H1 (cell line): ENCODE measurements at regions not wholly inside any gene's neighbourhood (a gene's known extent, or its start where the extent isn't known, plus 50 kb on each side); places are given as distances from the start of the nearest gene placed in this dataset.

Experiments
- CTCF ChIA-PET: fragments of 300-600 bp; sonication (Branson Sonifier 250); formaldehyde crosslinking; loops from one replicate; lab custom pipeline; 2021; ENCODE audit not compliant: partially characterized antibody; lab: Charles Lee
- POLR2A ChIA-PET: fragments of 300-600 bp; sonication (Branson Sonifier 250); formaldehyde crosslinking; loops from one replicate; lab custom pipeline; 2021; ENCODE audit warnings: inconsistent platforms; ENCODE audit not compliant: partially characterized antibody; lab: Charles Lee
- DNase-seq, 2 experiments: peaks; one replicate each; pipeline versions ENCODE4 v3.0.0 to v3.0.0-alpha.2; 2010 to 2022; ENCODE audit warnings: low spot score in 2 of 2, low read depth in 1 of 2, mixed read lengths in 1 of 2
- FAIRE-seq: peaks from 2 replicates; lab custom pipeline; 2011; peaks lifted over from hg19 to GRCh38; lab: Jason Lieb, UNC
- H2AFZ ChIP-seq: 2 replicates; pipeline ENCODE4 v1.8.1; 2012; ENCODE audit warnings: low read length, inconsistent platforms
- H2AK5ac ChIP-seq: 2 replicates; pipeline ENCODE4 v1.6.1; 2013; ENCODE audit warnings: low read depth, low read length
- H2BK120ac ChIP-seq: replicated peaks from 2 replicates; pipeline ENCODE3; 2013; ENCODE audit warnings: low read depth, low read length, inconsistent platforms
- H2BK12ac ChIP-seq: 2 replicates; pipeline ENCODE4 v1.6.1; 2013; ENCODE audit warnings: low read depth, low read length
- H2BK15ac ChIP-seq: 2 replicates; pipeline ENCODE4 v1.6.1; 2013; ENCODE audit warnings: low read length
- H2BK20ac ChIP-seq: 2 replicates; pipeline ENCODE4 v1.6.1; 2013; ENCODE audit warnings: low read length
- H2BK5ac ChIP-seq: 2 replicates; pipeline ENCODE4 v1.6.1; 2013; ENCODE audit warnings: low read depth, low read length
- H3K14ac ChIP-seq: 2 replicates; pipeline ENCODE4 v1.6.1; 2013; ENCODE audit warnings: inconsistent platforms; ENCODE audit not compliant: insufficient read length
- H3K18ac ChIP-seq: 2 replicates; pipeline ENCODE4 v1.6.1; 2013; ENCODE audit warnings: low read length; ENCODE audit errors: extremely low read depth
- H3K23ac ChIP-seq: 2 replicates; pipeline ENCODE4 v1.6.1; 2013; ENCODE audit warnings: inconsistent platforms; ENCODE audit not compliant: insufficient read length
- H3K23me2 ChIP-seq: 2 replicates; pipeline ENCODE4 v1.6.1; 2013; ENCODE audit warnings: low read depth, low read length
- H3K27ac ChIP-seq: 2 replicates; pipeline ENCODE4 v1.6.1; 2011; ENCODE audit warnings: low read depth, low read length, inconsistent platforms
- H3K27me3 ChIP-seq, 4 experiments: replicated peaks in 1 of 4; 1 replicate in 1 of 4; 2 replicates in 3 of 4; pipeline versions ENCODE4 v1.6.1 to v1.8.1; 2011 to 2013; ENCODE audit warnings: low read length in 3 of 4, mild to moderate bottlenecking in 3 of 4, inconsistent platforms in 2 of 4, mixed read lengths in 2 of 4, moderate library complexity in 1 of 4; ENCODE audit not compliant: control insufficient read depth in 3 of 4, insufficient read depth in 3 of 4; ENCODE audit errors: extremely low read depth in 1 of 4
- H3K36me3 ChIP-seq, 4 experiments: 2 replicates each; pipeline versions ENCODE4 v1.6.1 to v1.8.1; 2011 to 2013; ENCODE audit warnings: mild to moderate bottlenecking in 4 of 4, low read length in 3 of 4, moderate library complexity in 2 of 4, control low read depth in 1 of 4, inconsistent platforms in 1 of 4; ENCODE audit not compliant: insufficient read depth in 4 of 4, control insufficient read depth in 2 of 4
- H3K4ac ChIP-seq: replicated peaks from 2 replicates; pipeline ENCODE3; 2013; ENCODE audit warnings: low read length, low read depth, mixed read lengths, inconsistent platforms; ENCODE audit not compliant: insufficient read length
- H3K4me1 ChIP-seq, 4 experiments: replicated peaks in 1 of 4; 1 replicate in 1 of 4; 2 replicates in 3 of 4; pipeline versions ENCODE4 v1.6.1 to v1.8.1; 2011 to 2013; ENCODE audit warnings: low read length in 3 of 4, inconsistent platforms in 2 of 4, mixed read lengths in 1 of 4; ENCODE audit not compliant: insufficient read depth in 4 of 4, control insufficient read depth in 3 of 4
- H3K4me2 ChIP-seq, 2 experiments: 2 replicates each; pipeline versions ENCODE4 v1.6.1 to v1.8.1; 2011 to 2013; ENCODE audit warnings: low read depth in 2 of 2, low read length in 2 of 2, control low read depth in 1 of 2, inconsistent platforms in 1 of 2, mild to moderate bottlenecking in 1 of 2; ENCODE audit not compliant: insufficient read depth in 1 of 2
- H3K4me3 ChIP-seq, 4 experiments: fragments of 200-600, 300-600 bp in 1 of 4; sonication (generic), shearing (Covaris generic), sonication (Bioruptor Twin) in 1 of 4; 2 replicates each; pipeline versions ENCODE4 v1.5.1 to v1.8.1; 2011 to 2016; ENCODE audit warnings: low read length in 4 of 4, low read depth in 3 of 4, control low read depth in 2 of 4, inconsistent platforms in 2 of 4, mild to moderate bottlenecking in 2 of 4, mixed read lengths in 1 of 4, moderate library complexity in 1 of 4; ENCODE audit not compliant: insufficient read depth in 2 of 4; ENCODE audit errors: extremely low read depth in 1 of 4
- H3K56ac ChIP-seq: replicated peaks from 2 replicates; pipeline ENCODE3; 2013; ENCODE audit warnings: low read depth, mild to moderate bottlenecking, mixed read lengths, low read length, inconsistent platforms; ENCODE audit not compliant: insufficient read length
- H3K79me1 ChIP-seq: 2 replicates; pipeline ENCODE4 v1.6.1; 2013; ENCODE audit warnings: low read depth, low read length, control low read depth
- H3K79me2 ChIP-seq, 2 experiments: 2 replicates each; pipeline versions ENCODE4 v1.6.1 to v1.8.1; 2012 to 2013; ENCODE audit warnings: low read length in 2 of 2, mild to moderate bottlenecking in 2 of 2, inconsistent platforms in 1 of 2; ENCODE audit not compliant: insufficient read depth in 2 of 2, control insufficient read depth in 1 of 2
- H3K9ac ChIP-seq, 4 experiments: replicated peaks in 1 of 4; 1 replicate in 1 of 4; 2 replicates in 3 of 4; pipeline versions ENCODE4 v1.6.1 to v1.8.1; 2011 to 2013; ENCODE audit warnings: low read depth in 3 of 4, low read length in 3 of 4, control low read depth in 2 of 4, mild to moderate bottlenecking in 2 of 4, moderate library complexity in 2 of 4, inconsistent platforms in 1 of 4; ENCODE audit errors: extremely low read depth in 1 of 4
- H3K9me3 ChIP-seq, 2 experiments: 2 replicates each; pipeline versions ENCODE4 v1.6.1 to v1.8.1; 2012 to 2013; ENCODE audit warnings: mild to moderate bottlenecking in 2 of 2, moderate library complexity in 2 of 2, control low read depth in 1 of 2, inconsistent platforms in 1 of 2, low read depth in 1 of 2, low read length in 1 of 2, mixed read lengths in 1 of 2; ENCODE audit not compliant: insufficient read depth in 2 of 2
- H4K20me1 ChIP-seq, 2 experiments: replicated peaks in 1 of 2; 2 replicates each; pipeline versions ENCODE3 to v1.8.1; 2011 to 2013; ENCODE audit warnings: inconsistent platforms in 2 of 2, low read length in 2 of 2, mild to moderate bottlenecking in 1 of 2; ENCODE audit not compliant: insufficient read depth in 2 of 2, control insufficient read depth in 1 of 2
- H4K5ac ChIP-seq: 2 replicates; pipeline ENCODE4 v1.6.1; 2013; ENCODE audit warnings: low read length, low read depth, mixed read lengths, inconsistent platforms; ENCODE audit not compliant: insufficient read length
- H4K8ac ChIP-seq: 2 replicates; pipeline ENCODE4 v1.8.0; 2013; ENCODE audit warnings: mild to moderate bottlenecking, moderate library complexity, low read length, inconsistent platforms; ENCODE audit not compliant: insufficient read depth; ENCODE audit errors: extremely low read depth
- H4K91ac ChIP-seq: replicated peaks from 2 replicates; pipeline ENCODE3; 2013; ENCODE audit warnings: low read length, mixed read lengths, inconsistent platforms; ENCODE audit not compliant: insufficient read length
- CTCF ChIP-seq, 3 experiments: IDR thresholded peaks; 1 replicate in 2 of 3; 2 replicates in 1 of 3; pipeline versions ENCODE4 v1.5.1 to v1.6.1; 2011; ENCODE audit warnings: low read length in 3 of 3, mild to moderate bottlenecking in 3 of 3, inconsistent platforms in 2 of 3, low read depth in 1 of 3, moderate library complexity in 1 of 3; ENCODE audit not compliant: insufficient read depth in 1 of 3; ENCODE audit errors: control extremely low read depth in 1 of 3
- EGR1 ChIP-seq: IDR thresholded peaks from 2 replicates; pipeline ENCODE4 v1.6.1; 2011; ENCODE audit warnings: low read depth, low read length, borderline replicate concordance
- RAD21 ChIP-seq, 2 experiments: IDR thresholded peaks in 1 of 2; conservative IDR thresholded peaks in 1 of 2; 2 replicates each; pipeline ENCODE4 v1.6.1; 2011; ENCODE audit warnings: low read depth in 2 of 2, low read length in 2 of 2, improper control_type of control experiment in 1 of 2, inconsistent platforms in 1 of 2, mild to moderate bottlenecking in 1 of 2, moderate library complexity in 1 of 2
- TCF12 ChIP-seq: IDR thresholded peaks from 2 replicates; pipeline ENCODE4 v1.6.1; 2011; ENCODE audit warnings: low read depth, mild to moderate bottlenecking, low read length
- TEAD4 ChIP-seq: IDR thresholded peaks from 2 replicates; pipeline ENCODE4 v1.6.1; 2012; ENCODE audit warnings: low read depth, low read length, inconsistent platforms, mixed read lengths
- WGBS, 2 experiments: shearing (Covaris generic) in 1 of 2; methylation state at CpG; one replicate each; pipeline versions ENCODE4 v1.1.6 to v1.1.7; 2013 to 2015; ENCODE audit warnings: low lambda C conversion rate in 2 of 2, mixed read lengths in 2 of 2, inconsistent platforms in 1 of 2, low coverage in 1 of 2, missing lambda C conversion rate in 1 of 2; ENCODE audit not compliant: insufficient replicate concordance in 2 of 2, insufficient coverage in 1 of 2, insufficient read length in 1 of 2; ENCODE audit errors: extremely low coverage in 1 of 2, missing lambda C conversion rate in 1 of 2; 5-methylcytosine and 5-hydroxymethylcytosine counted together

- H3K18ac ChIP-seq: no peak overlapping the region
- TF ChIP-seq RAD21 (IDR thresholded peaks at IDR 0.05 in 1 of 2, conservative IDR thresholded peaks at IDR 0.05 in 1 of 2; ENCODE audit: low read depth in 2 of 2, low read length in 2 of 2) (peak; percentile 87 to 91), CTCF (IDR thresholded peaks at IDR 0.05; ENCODE audit: control extremely low read depth in 1 of 3, insufficient read depth in 1 of 3, low read depth in 1 of 3, low read length in 3 of 3) (peak; percentile 14 to 77 (median 67)), TEAD4 (peak; percentile 68), EGR1 (no peak), TCF12 (no peak)
- H3K4ac ChIP-seq: no peak overlapping the region
- H2AFZ ChIP-seq: peak overlapping the region; percentile 65
- H2BK120ac ChIP-seq: no peak overlapping the region
- no peaks in the 10 kb centered on the region for H3K79me2 ChIP-seq
- H3K23ac ChIP-seq: no peak overlapping the region
- H2AK5ac ChIP-seq: no peak overlapping the region
- POLR2A ChIA-PET: no interaction called here
- H4K8ac ChIP-seq: no peak overlapping the region
- H2BK20ac ChIP-seq: no peak overlapping the region
- no peaks in the 10 kb centered on the region; a peak in 1 of 7 replicates for H3K4me1 ChIP-seq
- FAIRE-seq: peak; percentile 48
- no peak overlapping the region for H3K56ac ChIP-seq
- H2BK5ac ChIP-seq: no peak overlapping the region
- no peak overlapping the region for H3K9ac ChIP-seq
- no peak overlapping the region for H3K4me2 ChIP-seq
- no peak overlapping the region for H3K4me3 ChIP-seq
- WGBS, 2 experiments: 50% methylated on average over 5 of the region's 5 CpGs; no CpG with 5 or more reads in 1 of the 2 experiments
- no peaks in the 10 kb centered on the region for H3K36me3 ChIP-seq
- no peak overlapping the region for H4K5ac ChIP-seq
- no peaks in the 10 kb centered on the region for H4K20me1 ChIP-seq
- H4K91ac ChIP-seq: no peak overlapping the region
- H3K9me3 ChIP-seq: no peaks in the 10 kb centered on the region
- H3K14ac ChIP-seq: no peak overlapping the region
- H2BK12ac ChIP-seq: no peak overlapping the region
- H3K27me3 ChIP-seq: peaks cover 0 to 1% (median 0%) of the 10 kb centered on the region in 4 experiments; a peak in 1 of 7 replicates
- no peak overlapping the region for H3K27ac ChIP-seq
- no peaks in the 10 kb centered on the region for H3K79me1 ChIP-seq
- CTCF ChIA-PET: interaction anchor here (0.6 to 3.5 kb wide), 31 partner anchors 8 to 1475 kb away, joined by 3 to 115 read pairs (median 4); no protein-coding TSS in a partner anchor
- no peaks in the 10 kb centered on the region for H3K23me2 ChIP-seq
- H2BK15ac ChIP-seq: no peak overlapping the region
- DNase-seq: peak; percentile 1 to 49
These were observed 633.2 kb upstream of the PKDCC start for GRCh38 chr2:41414486-41415230.
